Stimulated activated CD8-positive, alpha-beta memory T cell treated with anti-CD3 and anti-CD28 coated beads, Interleukin-4, amount 100 ng/mL, for 48 hours (primary cell): ENCODE measurements at regions not wholly inside any gene's neighbourhood (a gene's known extent, or its start where the extent isn't known, plus 50 kb on each side); places are given as distances from the start of the nearest gene placed in this dataset.

Experiments
- DNase-seq: peaks from one replicate; pipeline ENCODE4 v3.0.0-alpha.2; 2020

DNA sequence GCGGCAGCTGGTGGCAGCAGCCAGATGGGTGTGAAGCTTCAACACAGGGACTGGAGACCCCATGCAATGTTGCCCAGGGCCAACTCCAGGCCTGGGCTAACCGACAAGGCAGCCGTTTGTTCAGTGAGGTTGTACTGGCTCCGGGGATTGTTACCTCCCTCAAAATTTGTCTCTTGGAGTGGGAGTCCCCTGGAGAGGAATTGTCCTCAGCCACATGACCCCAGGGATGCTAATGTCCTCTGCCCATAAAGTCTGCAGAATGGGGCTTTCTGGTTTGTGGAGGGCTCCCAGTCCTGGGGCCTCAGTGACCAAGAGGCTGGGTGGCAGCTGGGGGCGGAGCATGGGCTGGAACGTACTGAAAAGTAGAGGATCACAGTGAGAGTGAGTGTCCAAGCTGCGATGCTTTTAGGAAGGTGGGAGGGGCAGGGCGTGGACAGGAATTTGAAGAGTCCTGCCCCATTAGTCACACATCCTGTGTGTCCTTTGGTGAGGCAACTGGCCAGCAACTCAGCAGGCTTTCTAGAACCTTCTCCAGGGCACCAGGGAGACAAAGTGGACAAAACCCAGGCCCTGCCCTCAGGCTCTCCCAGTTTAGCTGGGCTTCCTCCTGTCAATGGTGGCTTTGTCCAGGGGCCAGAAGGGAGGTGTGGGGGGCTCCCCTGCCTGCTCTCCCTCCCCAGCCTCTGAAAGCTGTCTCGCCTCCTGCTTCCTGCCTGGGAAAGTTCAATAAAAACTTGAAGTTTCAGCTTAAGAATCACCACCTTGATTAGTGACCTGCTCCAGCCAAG lies 114.0 kb downstream of the NSG2 start:
- no peak for DNase-seq

DNA sequence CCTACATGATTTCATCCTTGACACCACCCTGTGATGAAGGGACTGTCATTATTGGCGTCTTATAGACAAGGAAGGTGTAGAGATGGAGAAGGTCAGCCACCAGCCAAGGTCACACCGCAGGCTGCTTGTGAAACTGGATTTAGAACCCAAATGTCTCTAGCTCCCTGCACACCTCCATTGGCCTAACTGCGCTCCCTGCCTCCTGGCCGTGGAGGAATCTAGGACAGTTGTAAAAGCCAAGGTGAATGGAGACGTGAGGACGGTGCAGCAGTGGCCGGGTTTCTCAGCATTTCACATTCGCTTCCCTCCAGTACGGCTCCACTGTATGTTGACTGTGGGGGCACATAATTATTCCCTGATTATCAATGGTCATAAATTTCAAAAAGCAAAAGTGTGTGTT lies 119.9 kb downstream of the NSG2 start:
- no peak for DNase-seq

DNA sequence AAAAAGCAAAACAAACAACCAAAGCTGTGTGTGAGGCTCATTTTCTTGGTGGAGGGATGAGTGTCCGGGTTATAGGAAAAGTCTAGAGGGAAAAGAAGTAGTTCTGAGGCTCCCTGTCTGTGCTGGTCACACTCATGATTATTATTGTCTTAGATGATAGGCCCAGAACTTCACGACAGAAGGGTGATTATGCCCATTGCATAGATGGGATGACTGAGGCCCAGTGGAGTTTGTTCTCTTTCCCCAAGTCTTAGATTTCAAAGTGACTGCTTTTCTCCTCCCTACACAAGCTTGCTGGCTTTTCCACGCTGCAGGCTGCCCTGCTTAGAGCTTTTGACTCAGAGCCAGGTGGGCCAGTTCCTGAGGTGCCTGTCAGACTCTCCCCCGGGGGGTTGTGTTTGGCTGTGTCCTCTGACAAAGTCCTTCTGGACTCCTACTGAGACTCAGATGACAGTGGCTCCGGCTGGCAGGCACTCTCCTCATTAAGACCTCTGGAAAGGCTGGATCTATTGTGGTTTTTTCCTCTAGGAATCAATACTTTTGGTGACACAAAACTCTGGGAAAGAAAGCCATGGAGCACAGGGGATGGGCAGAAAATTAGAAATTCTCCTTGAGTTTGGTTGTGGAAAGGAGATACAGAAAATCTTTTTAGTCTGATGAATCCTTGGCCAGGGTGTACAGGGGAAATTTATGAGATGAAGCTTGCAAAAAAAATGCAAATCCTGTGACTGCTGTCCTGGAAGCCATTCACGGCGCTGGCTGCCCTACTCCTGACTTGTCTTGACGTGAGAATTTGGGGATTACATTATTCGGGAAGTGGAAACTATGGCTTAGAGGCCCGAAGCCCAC lies 120.9 kb downstream of the NSG2 start:
- no peak for DNase-seq

DNA sequence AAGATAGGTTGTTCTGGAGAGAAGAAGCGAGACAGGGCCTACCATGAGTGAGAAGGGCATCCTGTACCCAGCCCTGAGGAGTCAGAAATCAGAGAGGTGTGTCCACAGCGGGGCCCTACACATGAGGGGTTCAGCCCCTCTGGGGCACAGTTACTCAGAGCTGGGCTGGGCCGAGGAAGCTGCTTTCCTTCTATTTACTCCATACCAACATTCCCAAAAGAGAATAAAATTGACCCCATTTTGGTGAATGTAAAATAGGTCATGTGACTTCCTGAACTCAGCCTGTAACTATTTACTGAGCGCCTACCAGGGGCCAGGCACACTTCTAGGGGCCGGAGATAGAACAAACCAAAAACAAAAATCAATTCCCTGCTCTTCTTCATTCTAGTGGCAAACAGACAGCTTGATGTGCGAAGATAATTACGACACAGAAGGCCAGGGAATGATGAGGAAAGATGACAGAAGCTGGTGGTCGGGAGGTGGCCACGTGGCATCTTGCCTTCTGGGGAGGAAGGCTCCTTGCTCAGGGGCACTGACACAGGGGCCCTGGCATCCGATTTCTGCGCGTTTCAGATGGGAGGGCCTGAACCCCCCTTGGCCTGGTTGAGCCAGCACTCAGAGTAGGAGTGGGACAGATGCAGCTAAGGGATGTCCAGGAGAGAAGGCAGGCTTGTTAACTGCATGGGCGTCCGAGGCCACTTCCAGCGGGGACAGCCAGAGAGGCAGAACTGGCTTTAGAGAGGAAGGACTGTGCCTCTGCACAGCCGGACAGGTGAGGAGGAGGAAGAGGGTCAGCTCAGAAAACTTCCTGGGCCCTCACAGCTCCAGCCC lies 121.8 kb downstream of the NSG2 start:
- no peak for DNase-seq

DNA sequence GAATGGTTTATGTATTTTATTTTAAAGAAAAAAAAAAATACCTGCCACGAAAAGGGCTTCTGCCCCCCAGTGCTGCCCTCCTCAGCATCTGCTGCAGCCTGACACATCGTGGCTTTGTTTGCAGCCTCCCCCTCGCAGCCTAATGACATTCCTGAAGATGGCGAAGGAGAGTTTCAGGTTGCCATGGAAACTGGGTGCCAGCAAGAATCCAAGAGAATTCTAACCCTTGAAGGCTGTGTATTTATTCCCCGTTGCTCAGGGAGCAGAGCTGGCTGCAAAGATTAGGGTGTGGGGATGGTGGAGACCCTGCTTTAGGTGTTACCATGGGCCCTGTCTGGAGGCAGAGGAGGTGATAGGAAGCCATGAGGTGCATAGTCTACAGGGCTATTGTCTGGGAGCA lies 126.6 kb downstream of the NSG2 start:
- no peak for DNase-seq

DNA sequence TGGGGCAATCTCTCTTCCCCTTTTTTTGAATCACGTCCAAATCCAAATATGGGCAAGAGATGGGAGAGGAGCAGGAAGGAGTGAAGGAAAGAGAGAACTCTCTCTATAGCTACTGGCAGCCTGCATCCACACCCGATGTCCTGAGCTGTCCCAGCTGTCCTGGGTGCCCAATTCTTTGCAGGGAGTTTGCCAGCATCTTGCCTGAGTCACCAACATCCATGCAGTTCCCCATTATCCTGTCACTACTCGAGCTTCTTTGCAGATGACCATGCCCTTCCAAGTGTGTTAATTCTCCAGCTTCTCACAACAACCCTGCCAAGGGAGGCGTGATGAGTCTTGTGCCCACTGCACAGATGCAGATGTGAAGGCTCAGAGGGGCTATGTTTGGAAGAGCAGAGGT lies 127.1 kb downstream of the NSG2 start:
- no peak for DNase-seq

DNA sequence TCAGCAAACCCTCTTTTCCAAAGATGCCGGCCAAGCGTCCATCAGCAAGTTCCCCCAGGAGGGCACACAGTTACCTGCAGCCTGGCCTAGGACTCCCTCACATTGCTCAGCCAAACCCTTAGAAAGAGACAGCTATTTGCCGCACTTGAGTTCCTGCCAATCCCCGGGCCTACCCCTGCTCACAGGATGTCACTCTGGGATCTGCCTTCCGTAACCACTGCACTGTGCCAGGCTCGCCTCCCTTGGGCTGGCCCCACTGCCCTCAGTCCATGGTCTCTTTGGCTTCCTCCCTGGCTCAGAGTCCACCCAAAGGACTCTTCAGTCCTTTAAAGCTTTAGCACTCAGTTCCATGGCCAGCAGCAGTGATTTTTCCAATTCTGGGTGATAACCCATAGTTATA lies 128.3 kb downstream of the NSG2 start:
- DNase-seq, result no peak

DNA sequence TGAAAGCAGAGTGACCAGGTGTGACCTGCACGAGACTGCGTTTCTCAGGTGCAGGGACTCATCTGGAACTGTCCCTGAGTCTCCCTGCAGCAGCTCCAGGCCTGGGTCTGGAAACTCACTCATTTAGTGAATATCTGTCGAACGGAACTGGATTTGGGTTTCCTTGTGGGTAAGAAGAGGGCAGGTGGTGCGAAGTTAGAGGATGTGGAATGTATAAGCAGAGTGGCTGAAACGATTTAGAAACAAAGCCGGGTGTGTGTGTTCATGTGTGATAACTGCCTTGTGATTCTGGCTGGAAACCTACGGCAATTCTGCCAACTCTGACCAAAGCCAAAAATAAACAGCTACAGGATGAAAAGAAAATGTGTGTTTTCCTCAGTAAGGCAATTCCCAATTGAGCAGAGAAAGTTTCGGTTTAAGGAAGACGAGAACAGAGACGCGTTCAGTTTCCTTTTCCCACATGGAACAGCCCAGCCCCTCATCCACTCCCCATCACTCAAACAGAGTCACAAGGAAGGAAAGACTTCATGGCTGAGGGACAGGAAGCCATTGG lies 130.3 kb downstream of the NSG2 start:
- no peak for DNase-seq

DNA sequence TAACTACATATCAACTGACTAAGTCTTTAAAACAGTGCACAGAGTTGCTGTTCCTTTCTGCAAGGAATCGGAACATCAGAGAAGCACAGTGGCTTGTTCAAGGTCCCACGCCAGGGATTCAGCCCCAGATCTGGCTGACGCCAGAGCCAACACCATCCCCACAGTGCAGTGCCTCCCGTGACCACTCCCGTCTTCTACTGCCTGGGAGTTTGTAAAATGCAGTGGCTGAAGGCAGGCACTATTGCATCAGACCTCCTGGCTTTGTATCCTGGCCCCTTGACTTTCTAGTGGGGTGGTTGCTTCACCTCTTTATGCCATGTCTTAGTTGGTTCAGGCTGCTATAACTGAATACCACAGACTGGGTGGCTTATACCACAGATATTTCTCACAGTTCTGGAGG lies 131.0 kb downstream of the NSG2 start:
- DNase-seq, result no peak

DNA sequence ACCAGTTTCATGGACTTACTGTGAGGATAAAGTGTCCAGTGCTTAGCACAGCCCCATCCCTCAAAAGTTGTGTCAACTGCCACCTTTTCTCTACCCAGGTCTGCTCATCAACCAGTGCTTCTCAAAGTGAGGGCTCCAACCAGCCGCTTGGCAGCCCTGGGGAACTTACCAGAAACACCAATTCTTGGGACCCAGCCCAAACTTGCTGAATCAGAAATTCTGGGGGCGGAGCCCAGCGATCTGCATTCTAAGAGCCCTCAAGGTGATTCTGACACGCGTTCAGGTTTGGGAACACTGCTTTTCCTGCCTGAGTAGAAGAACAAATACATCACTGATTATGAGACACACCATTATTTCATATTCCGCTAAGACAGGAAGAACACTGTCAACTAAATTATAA lies 132.0 kb downstream of the NSG2 start:
- no peak for DNase-seq

DNA sequence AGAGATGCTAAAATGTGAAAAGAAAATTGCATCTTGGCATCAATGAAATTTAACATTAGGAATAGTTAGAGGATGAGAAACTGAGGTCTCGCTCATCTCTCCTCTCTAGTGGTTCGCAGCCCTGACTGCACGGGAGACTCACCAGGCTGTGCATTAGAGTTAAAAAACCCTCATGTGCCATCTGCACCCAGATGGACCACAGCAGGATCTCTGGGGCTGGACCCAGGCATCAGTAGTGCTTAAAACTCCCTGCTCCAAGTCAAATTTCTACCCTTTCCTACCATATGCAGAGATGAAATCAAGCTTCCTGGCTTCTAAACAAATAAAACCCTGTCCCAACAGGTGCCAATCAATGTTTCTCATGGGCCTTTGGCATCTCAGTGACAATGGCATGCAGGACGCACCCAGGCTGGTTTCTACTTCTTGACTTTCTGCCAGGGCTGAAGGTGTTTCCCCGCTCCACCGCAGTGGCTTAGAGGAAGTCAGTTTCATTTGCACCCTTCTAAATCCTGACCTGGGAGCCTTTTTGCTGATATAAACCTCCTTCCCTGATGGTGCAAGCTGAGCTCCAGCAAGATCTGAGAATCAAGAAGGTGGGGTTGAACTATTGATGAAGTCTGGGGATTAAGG lies 132.6 kb downstream of the NSG2 start:
- DNase-seq, result no peak

DNA sequence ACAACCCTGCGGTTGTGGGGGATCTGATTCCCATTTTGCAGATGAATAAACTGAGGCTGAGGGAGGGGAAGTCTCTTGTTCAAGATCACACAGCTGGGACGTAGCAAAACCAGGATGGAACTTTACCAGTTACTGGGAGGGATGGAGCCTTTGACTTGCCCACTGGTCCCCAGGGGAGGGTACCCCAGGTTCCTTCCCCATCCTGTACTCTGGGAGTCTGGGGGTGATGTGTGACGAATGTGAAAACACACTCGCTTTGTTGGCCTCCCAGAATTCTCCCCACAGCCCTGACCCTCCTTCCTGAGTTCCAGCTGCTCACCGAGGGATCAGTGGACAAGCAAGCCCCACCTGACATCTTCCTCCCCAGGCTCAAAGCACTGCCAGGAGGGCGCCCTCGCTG lies 135.1 kb downstream of the NSG2 start:
- no peak for DNase-seq

DNA sequence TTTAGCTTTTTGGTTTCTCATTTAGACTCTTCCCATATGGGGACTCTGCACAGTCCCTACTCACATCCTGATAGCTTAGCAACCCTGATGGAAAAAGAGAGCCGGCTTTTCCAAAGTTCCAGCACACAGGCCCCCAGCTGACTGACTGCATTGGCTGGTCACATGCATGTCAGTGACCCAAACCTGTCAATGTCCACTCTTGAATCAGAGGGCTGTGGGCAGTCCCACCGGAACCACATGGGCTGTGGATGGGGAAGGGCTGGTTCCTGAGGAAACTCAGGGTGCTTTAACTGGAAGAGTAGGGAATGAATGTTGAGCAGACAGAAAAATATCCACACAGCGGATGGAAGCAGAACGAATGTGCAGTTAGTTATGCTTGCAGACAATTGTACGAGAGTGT lies 136.6 kb downstream of the NSG2 start:
- DNase-seq, result no peak

DNA sequence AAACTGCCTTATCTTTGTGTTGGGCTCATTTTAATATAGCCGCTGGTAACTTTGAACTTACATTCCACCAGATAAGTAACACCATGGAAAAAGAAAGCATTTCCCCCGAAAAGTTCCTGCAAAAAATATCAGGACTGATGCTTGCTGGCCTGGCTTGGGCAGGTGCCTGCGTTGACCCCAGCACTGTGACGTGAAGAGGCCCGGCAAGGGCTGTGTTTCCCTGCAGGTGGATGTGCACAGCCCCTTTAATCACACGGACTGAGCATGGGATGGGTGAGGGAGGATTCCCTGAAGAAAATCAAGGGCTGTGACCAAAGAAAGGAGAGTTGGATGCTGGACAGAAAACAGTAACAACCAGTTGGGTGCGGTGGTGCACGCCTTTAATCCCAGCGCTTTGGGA lies 138.2 kb downstream of the NSG2 start:
- no peak for DNase-seq

DNA sequence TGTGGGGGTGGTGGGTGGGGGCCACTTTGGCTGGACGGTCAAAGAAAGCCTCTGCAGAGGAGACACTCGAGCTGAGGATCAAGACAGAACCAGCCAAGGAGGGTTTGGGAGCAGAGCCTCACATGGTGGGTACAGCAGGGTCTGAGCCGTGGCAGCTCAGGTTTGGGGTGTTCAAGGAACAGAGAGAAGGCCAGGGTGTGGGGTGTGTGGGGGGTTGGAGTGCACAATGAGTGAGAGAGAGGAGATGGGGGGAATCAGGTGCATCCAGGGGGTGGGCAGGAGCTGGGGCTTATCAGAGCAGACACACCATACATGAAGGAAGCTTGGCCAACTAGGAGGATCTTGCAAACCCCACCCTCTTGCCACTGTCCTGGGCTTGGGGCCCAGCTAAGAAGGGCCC lies 140.0 kb downstream of the NSG2 start:
- DNase-seq, result no peak

DNA sequence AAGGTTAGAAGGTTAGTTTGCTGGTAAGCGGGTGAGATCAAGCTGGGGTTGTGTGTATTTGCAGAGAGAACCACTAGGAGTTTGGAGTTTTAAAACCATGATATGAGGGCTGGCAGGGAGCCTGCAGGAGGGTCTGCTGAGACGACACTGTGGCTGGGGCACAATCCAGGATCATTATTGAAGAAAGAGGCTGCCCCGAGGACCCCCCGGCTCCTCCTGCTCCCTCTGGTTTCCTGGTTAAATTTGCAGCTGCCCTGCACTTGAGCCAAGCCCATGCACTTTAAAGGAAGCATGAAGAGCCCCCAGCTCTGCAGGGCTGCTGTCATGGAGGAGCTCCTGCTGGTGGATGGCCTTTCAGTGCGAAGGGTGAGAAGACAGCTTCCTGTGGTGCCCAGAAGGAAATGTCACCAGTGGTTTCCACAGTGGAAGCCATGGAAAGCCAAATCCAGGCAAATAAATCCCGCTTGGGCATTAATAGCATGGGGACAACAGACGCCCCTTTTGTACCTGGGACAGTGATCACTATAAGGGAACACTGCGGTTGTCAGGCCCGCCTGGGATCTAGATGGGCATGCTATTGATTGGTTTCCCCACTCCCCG lies 140.7 kb downstream of the NSG2 start:
- DNase-seq, result no peak

DNA sequence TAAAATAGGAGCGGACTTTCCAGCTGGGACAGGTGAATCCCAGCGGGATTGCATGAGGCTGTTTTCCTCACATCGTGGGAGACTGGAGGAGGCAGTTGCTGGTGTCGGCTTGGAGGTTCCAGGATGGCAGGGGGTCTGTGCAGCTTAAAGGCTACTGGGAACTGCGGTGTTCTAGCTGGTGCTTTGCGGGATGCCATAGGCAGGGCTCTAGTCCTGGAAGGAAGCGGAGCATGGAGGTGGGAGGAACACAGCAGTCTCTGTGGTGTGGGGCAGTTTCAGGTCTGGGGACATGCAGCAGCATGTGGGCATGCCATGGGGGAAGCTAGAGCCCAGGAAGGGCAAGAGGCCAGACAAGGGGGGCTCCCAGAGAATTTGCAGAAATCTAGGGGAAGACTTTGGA lies 141.5 kb downstream of the NSG2 start:
- no peak for DNase-seq

DNA sequence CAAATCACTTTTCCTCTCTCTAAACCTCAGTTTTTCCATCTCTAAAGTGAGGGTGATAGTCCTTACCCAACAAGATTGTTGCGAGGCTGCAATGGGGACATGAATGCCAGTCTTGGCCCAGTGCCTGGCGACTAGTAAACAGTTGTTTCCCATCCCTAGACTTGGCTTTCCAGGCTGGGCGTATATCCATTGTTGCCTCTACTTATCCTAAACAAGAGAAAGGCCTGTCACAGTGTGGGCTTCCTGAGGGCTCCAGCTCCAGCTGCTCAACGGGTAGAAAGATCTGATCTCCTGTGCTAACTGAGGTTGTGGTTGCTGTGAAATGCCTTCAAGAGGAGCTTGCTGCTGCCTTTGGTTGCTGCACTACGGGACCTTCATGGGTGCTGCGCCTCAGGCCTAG lies 142.0 kb downstream of the NSG2 start:
- DNase-seq, result no peak

DNA sequence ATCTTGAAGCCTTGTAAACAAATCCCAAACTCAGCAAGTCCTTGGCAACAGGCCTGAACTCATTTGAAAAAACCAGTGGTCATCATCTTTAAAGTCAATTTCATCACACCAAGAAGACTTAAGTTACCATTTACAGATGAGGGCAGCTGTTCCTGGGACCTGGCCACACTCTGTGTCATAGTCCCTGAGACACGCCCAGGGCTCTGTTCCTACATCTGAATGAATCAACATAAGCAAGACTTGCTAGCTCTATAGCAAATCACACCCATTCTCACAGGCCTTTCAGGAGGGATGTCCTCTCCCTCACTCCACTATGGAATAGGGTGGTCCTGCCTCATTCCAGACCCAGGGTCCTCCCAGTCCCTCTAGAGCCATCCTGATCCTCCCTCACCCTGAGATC lies 142.8 kb downstream of the NSG2 start:
- no peak for DNase-seq

DNA sequence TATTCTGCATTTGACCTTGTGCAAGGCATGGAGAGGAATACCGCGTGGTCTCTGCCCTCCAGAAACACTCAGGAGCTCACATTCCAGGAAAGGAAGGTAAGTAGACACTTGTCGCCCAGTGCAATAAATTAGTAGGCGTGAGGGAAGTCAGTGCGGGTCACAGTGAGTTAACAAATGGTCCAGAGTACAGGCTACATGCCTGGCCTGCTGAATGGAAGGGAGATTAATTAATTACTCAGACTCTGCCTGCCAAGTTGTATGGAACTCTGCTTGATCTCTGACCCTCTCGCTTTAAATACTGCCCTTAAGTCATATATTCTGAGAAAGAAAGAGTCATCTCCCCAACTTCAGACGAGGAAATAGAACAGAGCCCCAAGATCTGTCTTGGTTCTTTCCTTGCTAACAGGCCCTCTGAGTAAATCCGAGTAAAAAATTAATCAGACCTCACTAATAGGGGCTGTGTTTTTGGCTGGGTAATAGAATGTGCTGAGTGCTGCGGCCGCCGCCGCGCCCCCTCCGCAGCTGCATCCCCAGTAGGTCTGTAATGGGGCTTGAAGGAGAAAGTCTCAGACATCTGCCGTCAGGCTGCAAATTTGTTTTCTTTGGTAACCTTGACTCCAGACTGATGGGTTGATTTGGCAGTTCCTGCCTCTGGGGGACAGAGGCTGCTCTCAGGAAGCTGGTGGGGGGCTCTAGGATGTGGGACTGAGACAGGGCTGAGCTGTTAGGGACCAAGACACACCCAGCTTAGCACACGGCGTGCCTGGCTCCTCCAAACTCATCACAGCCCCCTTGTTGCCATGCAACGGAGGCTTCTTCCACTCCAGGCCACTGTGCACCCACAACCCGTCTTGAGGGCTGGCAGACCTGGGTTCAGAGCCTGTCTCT lies 144.4 kb downstream of the NSG2 start:
- no peak for DNase-seq

DNA sequence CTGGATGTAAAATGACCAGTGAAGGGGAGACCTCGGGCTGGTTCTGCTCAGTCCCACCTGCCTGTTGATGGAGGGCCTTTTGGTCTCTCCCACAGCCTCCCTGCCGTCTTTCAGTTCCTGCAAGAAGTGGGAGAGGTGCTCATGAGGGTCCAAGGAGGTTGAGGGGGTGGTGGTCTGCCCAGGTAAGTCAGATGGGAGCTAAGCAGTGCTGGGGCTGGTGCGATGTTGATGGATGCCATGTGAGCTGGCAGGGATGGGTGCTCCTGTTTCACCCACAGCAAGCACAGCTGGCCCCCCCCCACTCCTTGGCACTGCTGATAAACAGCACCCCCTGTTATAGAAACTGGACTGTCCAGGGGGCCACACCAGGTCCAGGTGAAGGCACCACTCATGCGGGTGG lies 145.6 kb downstream of the NSG2 start:
- no peak for DNase-seq
